ENCODE measurements at regions not wholly inside any gene's neighbourhood (a gene's known extent, or its start where the extent isn't known, plus 50 kb on each side); places are given as distances from the start of the nearest gene placed in this dataset. TPM values are rescaled to one million over a fixed set of nuclear protein-coding genes. Genes with fewer than 3 reads are reported as not detected.

DNA sequence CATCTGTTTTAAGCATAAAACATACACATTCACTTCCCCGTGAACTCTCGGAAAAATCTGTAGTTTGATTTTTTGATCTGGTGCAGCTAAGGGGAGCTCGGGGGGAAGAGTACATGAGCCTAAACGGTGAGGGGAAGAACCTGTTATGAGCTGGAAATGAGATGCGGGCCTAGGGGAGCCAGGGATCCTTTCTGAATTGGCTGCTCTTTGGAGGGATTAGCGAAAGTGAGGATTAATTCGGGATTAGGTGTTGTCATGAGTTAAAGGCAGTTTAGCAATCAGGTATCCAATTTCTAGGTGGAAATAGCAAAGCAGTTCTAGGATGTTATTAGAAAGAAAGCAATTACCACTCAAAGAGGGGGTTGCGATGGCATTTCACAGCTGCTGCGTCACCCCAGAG is 51.1 kb upstream of the ADARB2 start:
- TF ChIP-seq, protein P1, sequence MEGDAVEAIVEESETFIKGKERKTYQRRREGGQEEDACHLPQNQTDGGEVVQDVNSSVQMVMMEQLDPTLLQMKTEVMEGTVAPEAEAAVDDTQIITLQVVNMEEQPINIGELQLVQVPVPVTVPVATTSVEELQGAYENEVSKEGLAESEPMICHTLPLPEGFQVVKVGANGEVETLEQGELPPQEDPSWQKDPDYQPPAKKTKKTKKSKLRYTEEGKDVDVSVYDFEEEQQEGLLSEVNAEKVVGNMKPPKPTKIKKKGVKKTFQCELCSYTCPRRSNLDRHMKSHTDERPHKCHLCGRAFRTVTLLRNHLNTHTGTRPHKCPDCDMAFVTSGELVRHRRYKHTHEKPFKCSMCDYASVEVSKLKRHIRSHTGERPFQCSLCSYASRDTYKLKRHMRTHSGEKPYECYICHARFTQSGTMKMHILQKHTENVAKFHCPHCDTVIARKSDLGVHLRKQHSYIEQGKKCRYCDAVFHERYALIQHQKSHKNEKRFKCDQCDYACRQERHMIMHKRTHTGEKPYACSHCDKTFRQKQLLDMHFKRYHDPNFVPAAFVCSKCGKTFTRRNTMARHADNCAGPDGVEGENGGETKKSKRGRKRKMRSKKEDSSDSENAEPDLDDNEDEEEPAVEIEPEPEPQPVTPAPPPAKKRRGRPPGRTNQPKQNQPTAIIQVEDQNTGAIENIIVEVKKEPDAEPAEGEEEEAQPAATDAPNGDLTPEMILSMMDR (IDR thresholded peaks at IDR 0.05; ENCODE audit: borderline replicate concordance, extremely low read depth, insufficient read depth): no peak
- no peak overlapping the region for H3K9ac ChIP-seq (ENCODE audit: low read length in 3 of 3)
- FAIRE-seq: no peak
- no peaks in the 10 kb centered on the region for H3K36me3 ChIP-seq (ENCODE audit: control insufficient read depth in 2 of 3, insufficient read depth in 3 of 3, low read length in 3 of 3)
- H3K9me3 ChIP-seq (ENCODE audit: control insufficient read depth in 2 of 3, insufficient read depth in 1 of 3, low read length in 3 of 3): no peaks in the 10 kb centered on the region
- intact Hi-C loops (cut with DNase I): no loop called here
- DNase-seq: no peak
- H3K4me1 ChIP-seq (ENCODE audit: control insufficient read depth in 2 of 3, insufficient read depth in 2 of 3, low read depth in 1 of 3, low read length in 3 of 3): no peaks in the 10 kb centered on the region
- no peak overlapping the region for H3K27ac ChIP-seq (ENCODE audit: low read depth in 2 of 2, low read length in 2 of 2)
- no peak overlapping the region for H3K4me3 ChIP-seq (ENCODE audit: low read length in 3 of 3)
- H3K27me3 ChIP-seq (ENCODE audit: control insufficient read depth, insufficient read depth, low read length): no peaks in the 10 kb centered on the region

Small RNAs in the stretch of these regions (microRNA-seq; reads per million reads assigned to microRNA genes)
- not detected for gene MIR6072

All from kidney (tissue), 13 donors.